ENCODE measurements at regions not wholly inside any gene's neighbourhood (a gene's known extent, or its start where the extent isn't known, plus 50 kb on each side); places are given as distances from the start of the nearest gene placed in this dataset.
"Not testable (repeated sequence)": the region's sequence is repeated elsewhere in the genome, so short reads cannot be mapped to it uniquely, and the experiment has no call there.

DNA sequence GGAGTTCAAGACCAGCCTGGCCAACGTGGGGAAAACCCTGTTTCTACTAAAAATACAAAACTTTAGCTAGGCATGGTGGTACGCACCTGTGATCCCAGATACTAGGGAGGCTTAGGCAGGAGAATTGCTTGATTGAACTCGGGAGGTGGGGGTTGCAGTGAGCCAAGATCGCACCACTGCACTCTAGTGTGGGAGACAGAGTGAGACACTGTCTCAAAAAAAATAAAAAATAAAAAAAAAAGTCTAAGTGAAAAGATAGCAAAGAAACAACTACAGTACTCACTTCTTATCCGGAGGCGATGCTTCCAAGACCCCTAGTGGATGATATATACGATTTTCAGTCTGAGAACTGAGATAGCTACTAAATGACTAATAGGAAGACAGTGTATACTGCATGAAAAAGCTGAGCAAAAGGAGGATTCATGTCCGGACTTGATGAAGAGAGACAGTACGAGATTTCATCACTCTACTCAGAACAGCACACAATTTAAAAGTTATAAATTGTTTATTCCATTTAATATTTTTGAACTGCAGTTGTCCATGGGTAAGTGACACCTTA, 138.7 kb upstream of the GOLGA6L6 start:
- H2BK12ac ChIP-seq (ENCODE audit: low read depth, low read length); H4K20me1 ChIP-seq (replicated peaks in 1 of 2; ENCODE audit: control insufficient read depth in 1 of 2, insufficient read depth in 2 of 2, low read length in 2 of 2); H4K5ac ChIP-seq (ENCODE audit: insufficient read length, low read depth, low read length); H3K4me2 ChIP-seq (ENCODE audit: insufficient read depth in 1 of 2, low read depth in 2 of 2, low read length in 2 of 2); H3K27ac ChIP-seq (ENCODE audit: low read depth, low read length); H3K18ac ChIP-seq (ENCODE audit: extremely low read depth, low read length); CTCF ChIA-PET (ENCODE audit: partially characterized antibody); DNase-seq (ENCODE audit: low read depth in 1 of 2, low spot score in 2 of 2); H3K4me3 ChIP-seq (ENCODE audit: extremely low read depth in 1 of 4, insufficient read depth in 2 of 4, low read depth in 3 of 4, low read length in 4 of 4); H2BK20ac ChIP-seq (ENCODE audit: low read length); H3K36me3 ChIP-seq (ENCODE audit: control insufficient read depth in 2 of 4, insufficient read depth in 4 of 4, low read length in 3 of 4); H4K91ac ChIP-seq (replicated peaks; ENCODE audit: insufficient read length, low read length); H3K14ac ChIP-seq (ENCODE audit: insufficient read length); H3K9me3 ChIP-seq (ENCODE audit: insufficient read depth in 2 of 2, low read depth in 1 of 2, low read length in 1 of 2); H2AK5ac ChIP-seq (ENCODE audit: low read depth, low read length); H2AFZ ChIP-seq (ENCODE audit: low read length); H3K56ac ChIP-seq (replicated peaks; ENCODE audit: insufficient read length, low read depth, low read length); H2BK5ac ChIP-seq (ENCODE audit: low read depth, low read length); H3K4me1 ChIP-seq (replicated peaks in 1 of 4; ENCODE audit: control insufficient read depth in 3 of 4, insufficient read depth in 4 of 4, low read length in 3 of 4); H3K23ac ChIP-seq (ENCODE audit: insufficient read length); H2BK120ac ChIP-seq (replicated peaks; ENCODE audit: low read depth, low read length); FAIRE-seq; H2BK15ac ChIP-seq (ENCODE audit: low read length); H3K79me2 ChIP-seq (ENCODE audit: control insufficient read depth in 1 of 2, insufficient read depth in 2 of 2, low read length in 2 of 2); H4K8ac ChIP-seq (ENCODE audit: extremely low read depth, insufficient read depth, low read length); H3K9ac ChIP-seq (replicated peaks in 1 of 4; ENCODE audit: extremely low read depth in 1 of 4, low read depth in 3 of 4, low read length in 3 of 4); H3K79me1 ChIP-seq (ENCODE audit: low read depth, low read length); H3K23me2 ChIP-seq (ENCODE audit: low read depth, low read length); H3K4ac ChIP-seq (replicated peaks; ENCODE audit: insufficient read length, low read depth, low read length); H3K27me3 ChIP-seq (replicated peaks in 1 of 4; ENCODE audit: control insufficient read depth in 3 of 4, extremely low read depth in 1 of 4, insufficient read depth in 3 of 4, low read length in 3 of 4); POLR2A ChIA-PET (ENCODE audit: partially characterized antibody): not testable (repeated sequence)
- 100% methylated on average over 1 of the region's 9 CpGs; no CpG with 5 or more reads in 1 of the 2 experiments for WGBS, 2 experiments (ENCODE audit: extremely low coverage in 1 of 2, insufficient coverage in 1 of 2, insufficient read length in 1 of 2, insufficient replicate concordance in 2 of 2, low coverage in 1 of 2, low lambda C conversion rate in 2 of 2, missing lambda C conversion rate in 1 of 2)

All from H1 (cell line).